HepG2 (cell line): ENCODE measurements at regions not wholly inside any gene's neighbourhood (a gene's known extent, or its start where the extent isn't known, plus 50 kb on each side); places are given as distances from the start of the nearest gene placed in this dataset.

Experiments used
- NCOR1 ChIP-seq: fragments of 200-600 bp; sonication (generic); IDR thresholded peaks from 2 replicates; pipeline ENCODE4 v1.7.0; 2017; ENCODE audit warnings: antibody characterized with exemption, low read length, borderline replicate concordance
- POLR2G ChIP-seq: fragments of 200-400 bp; formaldehyde crosslinking; IDR thresholded peaks from 2 replicates; pipeline ENCODE4 v1.6.1; 2018; ENCODE audit warnings: mild to moderate bottlenecking, low read depth, low read length, moderate library complexity
- TSC22D2 ChIP-seq: sonication (generic); formaldehyde crosslinking; IDR thresholded peaks from 2 replicates; pipeline ENCODE4 v1.5.1; 2020; ENCODE audit warnings: missing genetic modification reagents, mild to moderate bottlenecking, borderline replicate concordance
- U2AF2 ChIP-seq: fragments of 200-400 bp; formaldehyde crosslinking; IDR thresholded peaks from 2 replicates; pipeline ENCODE4 v1.6.1; 2017; ENCODE audit warnings: low read depth, mild to moderate bottlenecking, low read length
- ZNF773 ChIP-seq: sonication (generic); formaldehyde crosslinking; IDR thresholded peaks from 2 replicates; pipeline ENCODE4 v1.4.0; 2020; ENCODE audit warnings: missing genetic modification reagents, borderline replicate concordance
- TF ChIP-seq, protein P1 (sequence below): sonication (generic); formaldehyde crosslinking; IDR thresholded peaks from 2 replicates; pipeline ENCODE4 v1.4.0; 2020; ENCODE audit warnings: missing genetic modification reagents, mild to moderate bottlenecking, borderline replicate concordance
- TF ChIP-seq, protein P2 (sequence below): sonication (generic); formaldehyde crosslinking; IDR thresholded peaks from 2 replicates; pipeline ENCODE4 v1.4.0; 2020; ENCODE audit warnings: missing genetic modification reagents, borderline replicate concordance

- TF ChIP-seq, protein P1, sequence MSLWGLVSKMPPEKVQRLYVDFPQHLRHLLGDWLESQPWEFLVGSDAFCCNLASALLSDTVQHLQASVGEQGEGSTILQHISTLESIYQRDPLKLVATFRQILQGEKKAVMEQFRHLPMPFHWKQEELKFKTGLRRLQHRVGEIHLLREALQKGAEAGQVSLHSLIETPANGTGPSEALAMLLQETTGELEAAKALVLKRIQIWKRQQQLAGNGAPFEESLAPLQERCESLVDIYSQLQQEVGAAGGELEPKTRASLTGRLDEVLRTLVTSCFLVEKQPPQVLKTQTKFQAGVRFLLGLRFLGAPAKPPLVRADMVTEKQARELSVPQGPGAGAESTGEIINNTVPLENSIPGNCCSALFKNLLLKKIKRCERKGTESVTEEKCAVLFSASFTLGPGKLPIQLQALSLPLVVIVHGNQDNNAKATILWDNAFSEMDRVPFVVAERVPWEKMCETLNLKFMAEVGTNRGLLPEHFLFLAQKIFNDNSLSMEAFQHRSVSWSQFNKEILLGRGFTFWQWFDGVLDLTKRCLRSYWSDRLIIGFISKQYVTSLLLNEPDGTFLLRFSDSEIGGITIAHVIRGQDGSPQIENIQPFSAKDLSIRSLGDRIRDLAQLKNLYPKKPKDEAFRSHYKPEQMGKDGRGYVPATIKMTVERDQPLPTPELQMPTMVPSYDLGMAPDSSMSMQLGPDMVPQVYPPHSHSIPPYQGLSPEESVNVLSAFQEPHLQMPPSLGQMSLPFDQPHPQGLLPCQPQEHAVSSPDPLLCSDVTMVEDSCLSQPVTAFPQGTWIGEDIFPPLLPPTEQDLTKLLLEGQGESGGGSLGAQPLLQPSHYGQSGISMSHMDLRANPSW (CRISPR knock-in tag), result no peak
- TF ChIP-seq NCOR1, result no peak
- no peak for TF ChIP-seq U2AF2
- TF ChIP-seq TSC22D2 (CRISPR knock-in tag), result no peak
- TF ChIP-seq, protein P2, sequence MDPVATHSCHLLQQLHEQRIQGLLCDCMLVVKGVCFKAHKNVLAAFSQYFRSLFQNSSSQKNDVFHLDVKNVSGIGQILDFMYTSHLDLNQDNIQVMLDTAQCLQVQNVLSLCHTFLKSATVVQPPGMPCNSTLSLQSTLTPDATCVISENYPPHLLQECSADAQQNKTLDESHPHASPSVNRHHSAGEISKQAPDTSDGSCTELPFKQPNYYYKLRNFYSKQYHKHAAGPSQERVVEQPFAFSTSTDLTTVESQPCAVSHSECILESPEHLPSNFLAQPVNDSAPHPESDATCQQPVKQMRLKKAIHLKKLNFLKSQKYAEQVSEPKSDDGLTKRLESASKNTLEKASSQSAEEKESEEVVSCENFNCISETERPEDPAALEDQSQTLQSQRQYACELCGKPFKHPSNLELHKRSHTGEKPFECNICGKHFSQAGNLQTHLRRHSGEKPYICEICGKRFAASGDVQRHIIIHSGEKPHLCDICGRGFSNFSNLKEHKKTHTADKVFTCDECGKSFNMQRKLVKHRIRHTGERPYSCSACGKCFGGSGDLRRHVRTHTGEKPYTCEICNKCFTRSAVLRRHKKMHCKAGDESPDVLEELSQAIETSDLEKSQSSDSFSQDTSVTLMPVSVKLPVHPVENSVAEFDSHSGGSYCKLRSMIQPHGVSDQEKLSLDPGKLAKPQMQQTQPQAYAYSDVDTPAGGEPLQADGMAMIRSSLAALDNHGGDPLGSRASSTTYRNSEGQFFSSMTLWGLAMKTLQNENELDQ (CRISPR knock-in tag), result no peak
- TF ChIP-seq POLR2G, result no peak
- no peak for TF ChIP-seq ZNF773 (CRISPR knock-in tag)
- TF ChIP-seq, all 625 proteins: peak for 0
Observed at GRCh38 chr6:45758787-45759471, 256.7 kb downstream of the CLIC5 start (continued).
